ENCODE measurements at regions not wholly inside any gene's neighbourhood (a gene's known extent, or its start where the extent isn't known, plus 50 kb on each side); places are given as distances from the start of the nearest gene placed in this dataset.

DNA sequence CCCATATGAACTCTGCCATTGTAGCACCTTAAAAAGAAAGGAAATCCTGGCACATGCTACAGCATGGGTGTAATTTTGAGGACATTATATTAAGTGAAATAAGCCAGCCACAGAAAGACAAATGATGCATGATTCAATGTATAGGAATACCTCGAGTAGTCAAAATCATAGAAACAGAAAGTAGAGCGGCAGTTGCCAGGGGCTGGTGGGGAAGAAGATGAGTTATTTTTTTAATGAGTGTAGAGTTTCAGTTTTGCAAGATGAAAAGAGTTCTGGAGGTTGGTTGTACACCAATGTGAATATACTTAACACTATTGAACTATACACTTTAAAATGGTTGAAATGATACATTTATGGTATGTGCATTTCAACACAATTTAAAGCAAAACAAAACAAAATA is 133.0 kb downstream of the ZDHHC21 start:
- DNase-seq = no peak

DNA sequence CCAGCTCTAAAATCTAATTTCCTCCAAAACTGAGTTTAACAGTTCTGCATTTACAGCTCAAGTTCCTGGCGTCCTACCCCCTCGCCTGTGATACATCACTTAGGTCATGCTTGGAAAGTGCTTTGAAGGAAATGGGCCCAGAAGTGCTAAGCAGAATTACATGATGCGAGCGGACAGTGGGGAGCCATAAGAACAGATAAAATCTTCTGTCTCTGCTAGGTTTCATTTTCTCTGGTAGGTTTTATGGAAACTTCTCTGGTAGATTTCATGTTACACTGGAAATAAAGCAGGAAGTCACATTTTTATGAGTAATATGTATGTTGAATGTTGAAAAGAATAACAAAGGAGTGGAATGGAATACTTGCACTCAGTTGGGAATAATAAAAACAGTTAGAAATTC is 138.3 kb downstream of the ZDHHC21 start:
- DNase-seq = peak; percentile 65

DNA sequence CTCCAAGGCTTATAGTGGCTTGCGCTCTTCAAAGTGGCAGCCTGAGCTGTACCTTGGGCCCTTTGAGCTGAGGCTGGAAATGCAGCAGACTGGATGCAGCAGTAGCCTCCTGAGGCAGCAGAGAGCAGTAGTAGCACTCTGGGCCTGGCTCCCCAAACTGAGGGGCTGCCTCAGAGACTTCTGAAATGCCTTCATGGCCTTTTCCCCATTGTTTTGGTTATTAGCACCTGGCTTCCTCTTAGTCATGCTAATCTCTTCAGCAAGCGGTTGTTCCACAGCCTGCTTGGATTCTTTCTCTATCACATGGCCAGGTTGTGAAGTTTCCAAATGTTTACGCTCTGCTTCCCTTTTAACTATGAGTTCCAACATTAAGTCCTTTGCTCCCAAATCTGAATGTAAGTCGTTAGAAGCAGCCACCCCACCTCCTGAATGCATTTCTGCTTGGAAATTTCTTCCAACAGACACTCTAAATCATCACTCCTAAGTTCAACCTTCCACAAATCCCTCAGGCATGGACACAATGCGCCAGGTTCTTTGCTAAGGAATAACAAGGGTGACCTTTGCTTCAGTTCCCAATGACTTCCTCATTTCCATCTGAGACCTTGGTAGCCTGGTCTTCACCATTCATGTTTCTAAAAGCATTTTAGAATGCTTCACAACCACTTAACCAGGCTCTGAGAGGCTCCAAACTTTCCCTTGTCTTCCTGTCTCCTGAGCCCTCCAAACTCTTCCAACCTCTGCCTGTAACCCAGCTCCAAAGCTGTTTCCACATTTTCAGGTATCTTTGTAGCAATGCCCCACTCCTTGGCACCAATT is 145.8 kb downstream of the ZDHHC21 start:
- DNase-seq = no peak

GRCh38 chr9:14546693-14547092 is 146.5 kb downstream of the ZDHHC21 start:
- DNase-seq = no peak

DNA sequence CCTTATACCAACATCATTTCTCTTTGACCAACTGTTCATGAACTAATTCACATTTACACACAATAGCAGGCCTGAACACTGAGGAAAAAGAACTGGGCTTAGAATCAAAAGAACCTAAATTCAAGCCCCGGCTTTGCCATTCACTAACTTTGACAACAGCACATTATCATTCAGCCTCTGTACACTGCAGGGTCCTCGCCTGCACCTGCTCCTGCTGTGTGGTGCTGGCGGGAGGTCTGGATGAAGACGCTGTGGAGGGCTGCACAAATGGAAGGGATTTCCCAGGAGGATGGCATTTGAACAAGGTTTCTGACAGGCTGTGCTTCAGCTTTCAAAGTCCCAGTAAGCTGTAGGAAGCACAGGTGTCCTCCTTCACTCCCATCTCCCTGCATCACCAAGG is 151.2 kb downstream of the ZDHHC21 start:
- no peak for DNase-seq

DNA sequence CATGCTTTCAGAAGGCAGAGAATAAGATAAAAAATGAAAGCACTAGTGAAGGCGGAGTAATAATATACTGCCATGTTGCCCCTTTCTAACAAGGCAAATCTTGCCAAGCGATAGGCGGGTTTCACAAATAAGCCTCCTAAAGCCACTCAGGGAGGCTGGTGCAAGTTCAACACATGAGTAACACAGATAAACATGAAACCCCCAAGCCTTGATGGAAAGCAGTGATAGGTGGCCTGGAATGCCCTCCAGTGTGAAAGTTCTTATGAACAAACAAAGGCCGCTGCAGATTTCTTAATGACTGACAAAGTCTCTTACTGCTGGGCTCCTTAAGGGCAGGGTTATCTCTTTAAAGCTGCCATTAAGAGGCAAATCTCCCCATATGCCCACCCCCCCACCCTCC is 154.7 kb downstream of the ZDHHC21 start:
- no peak for DNase-seq

GRCh38 chr9:14535161-14535955 is 157.9 kb downstream of the ZDHHC21 start:
- DNase-seq = no peak

DNA sequence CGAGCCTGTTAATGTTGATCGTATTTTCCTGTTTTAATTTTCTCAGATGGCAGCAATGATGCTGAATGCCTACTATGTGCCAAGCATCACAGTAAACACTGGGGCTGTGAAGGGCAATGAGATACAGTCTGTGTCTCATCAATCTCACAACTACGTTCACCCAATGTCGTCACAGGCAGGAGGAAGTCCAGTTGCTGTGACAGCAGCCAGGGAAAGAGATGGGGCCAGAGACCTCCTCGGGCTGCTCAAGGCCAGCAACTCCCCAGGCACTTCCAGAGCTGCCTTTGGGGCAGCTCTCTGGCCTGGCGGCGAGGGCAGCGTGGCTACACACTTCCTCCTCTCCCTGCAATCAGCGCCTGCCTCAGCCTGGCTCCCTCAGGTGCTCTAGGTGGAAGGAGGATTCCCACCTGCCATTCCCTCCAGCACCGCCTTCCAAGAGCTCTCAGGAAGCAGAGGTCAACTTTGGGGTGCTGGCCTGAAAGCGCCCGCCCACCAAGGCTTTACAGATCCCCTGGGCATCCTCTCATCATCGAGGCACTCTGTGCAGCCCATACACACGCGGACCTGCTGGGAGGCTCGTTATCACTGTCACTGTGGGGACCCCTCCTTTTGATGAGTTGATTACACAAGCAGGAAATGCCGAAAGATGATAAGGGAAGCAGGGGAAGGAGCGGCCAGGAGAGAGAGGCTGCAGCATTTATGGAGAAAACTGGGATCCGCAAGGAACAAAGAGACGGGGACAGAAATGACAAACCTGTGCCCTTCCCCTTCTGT is 159.2 kb downstream of the ZDHHC21 start:
- no peak for DNase-seq

DNA sequence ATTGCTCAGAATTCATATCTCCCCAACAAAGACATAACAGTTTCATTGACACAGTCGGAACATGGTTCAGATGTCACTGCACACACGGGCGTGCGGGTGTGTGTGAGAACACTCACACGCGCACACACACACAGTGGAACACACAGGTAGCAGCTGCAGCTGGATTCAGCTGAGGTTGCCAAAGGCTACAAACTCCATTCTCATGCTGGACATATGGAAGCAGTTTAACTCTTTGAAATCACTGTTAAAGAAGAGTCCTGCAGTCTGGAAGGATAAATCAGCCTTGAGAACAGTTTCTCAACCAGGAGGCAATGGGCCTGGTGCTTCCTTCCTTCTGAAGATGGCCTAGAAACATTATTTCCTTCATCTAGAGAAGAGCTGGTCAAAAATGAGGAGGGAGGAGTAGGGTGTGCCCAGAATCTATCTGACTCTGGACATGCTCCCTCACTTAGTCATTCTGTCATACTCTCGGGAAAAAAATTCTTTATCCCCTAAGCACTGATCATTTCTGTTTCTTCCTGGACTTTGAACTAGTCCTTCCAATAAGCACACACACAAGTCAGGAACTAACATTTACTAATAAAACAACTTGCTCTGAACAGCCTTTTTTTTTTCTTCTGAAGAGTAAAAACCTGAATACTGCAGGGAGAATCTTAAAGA is 160.6 kb downstream of the ZDHHC21 start:
- DNase-seq = no peak

- no peak for DNase-seq
These were observed 161.6 kb downstream of the ZDHHC21 start for GRCh38 chr9:14531341-14532269.

GRCh38 chr9:14530841-14531240 is 162.4 kb downstream of the ZDHHC21 start:
- no peak for DNase-seq

DNA sequence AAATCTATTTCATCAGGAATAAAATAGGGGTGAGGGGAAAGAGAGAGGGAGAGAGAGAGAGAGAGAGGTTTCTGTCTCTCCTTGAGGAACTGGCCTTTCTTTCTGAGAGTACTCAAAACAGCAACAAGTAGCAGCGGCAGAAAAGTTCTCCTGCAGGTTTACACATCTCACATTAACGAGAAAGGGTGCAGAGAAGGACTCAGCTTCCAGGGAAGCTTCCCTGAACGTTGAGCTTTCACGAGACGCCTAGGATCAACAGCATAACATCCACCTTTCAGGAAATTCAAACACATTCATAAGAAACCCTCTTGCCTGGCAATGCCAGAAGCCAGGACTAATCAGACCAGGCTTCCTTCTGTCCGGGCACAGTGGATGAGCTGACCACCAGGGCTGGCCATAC is 162.9 kb downstream of the ZDHHC21 start:
- no peak for DNase-seq

DNA sequence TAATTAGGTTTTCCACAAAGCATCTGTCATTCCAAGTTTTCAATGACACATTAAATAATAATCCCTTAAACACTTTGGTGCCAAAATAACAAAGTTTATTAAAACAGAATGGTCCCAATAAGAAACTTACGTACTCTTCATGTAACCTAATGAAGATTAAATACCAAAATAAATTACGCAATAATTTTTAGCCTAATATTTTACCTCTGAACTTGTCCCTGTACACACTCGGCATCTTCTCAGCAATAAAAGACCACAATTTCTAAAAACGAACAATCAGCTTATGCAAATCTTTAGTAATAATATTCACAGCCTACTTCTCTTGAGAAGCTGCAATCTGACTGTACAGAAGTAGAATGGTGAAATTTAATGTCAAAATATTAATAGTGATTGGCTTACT is 163.6 kb downstream of the ZDHHC21 start:
- no peak for DNase-seq

GRCh38 chr9:14529054-14529453 is 164.2 kb downstream of the ZDHHC21 start:
- DNase-seq = no peak

DNA sequence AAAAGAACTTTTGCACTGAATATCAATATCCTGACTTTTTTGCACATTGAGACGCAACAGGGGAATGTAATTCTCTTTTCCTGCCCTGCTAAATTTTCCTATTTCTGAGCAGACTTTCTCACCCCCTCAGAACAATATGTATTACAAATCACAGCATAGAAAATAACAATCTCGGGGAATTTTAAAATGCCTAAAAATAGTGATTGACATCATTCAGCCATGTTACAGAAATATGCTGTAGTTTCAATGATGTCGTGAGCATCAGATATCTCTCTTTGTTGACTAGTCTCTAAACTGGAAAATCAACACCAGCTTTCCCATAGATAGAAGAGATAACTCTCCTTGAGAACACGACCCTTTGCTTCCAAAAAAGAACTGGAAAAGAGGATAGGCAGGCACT is 166.7 kb downstream of the ZDHHC21 start:
- DNase-seq = no peak

DNA sequence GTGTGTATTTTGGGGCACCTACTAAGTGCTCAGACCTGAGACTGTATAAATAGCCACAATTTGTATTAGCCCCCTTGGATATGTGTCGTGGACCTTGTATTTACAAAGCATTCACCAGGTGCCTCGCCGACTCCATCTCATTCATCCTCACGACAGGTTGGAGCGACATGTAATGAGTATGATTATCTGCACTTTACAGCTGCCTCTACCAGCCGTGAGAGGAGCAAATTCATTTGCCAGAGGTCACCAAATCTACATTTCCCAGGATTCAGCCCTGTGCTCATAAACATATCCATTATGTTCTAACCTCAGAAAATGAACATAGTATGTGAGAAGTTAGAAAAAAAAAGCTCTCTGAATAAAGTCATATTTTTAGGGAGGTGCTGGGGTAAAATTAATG is 167.4 kb downstream of the ZDHHC21 start:
- no peak for DNase-seq

DNA sequence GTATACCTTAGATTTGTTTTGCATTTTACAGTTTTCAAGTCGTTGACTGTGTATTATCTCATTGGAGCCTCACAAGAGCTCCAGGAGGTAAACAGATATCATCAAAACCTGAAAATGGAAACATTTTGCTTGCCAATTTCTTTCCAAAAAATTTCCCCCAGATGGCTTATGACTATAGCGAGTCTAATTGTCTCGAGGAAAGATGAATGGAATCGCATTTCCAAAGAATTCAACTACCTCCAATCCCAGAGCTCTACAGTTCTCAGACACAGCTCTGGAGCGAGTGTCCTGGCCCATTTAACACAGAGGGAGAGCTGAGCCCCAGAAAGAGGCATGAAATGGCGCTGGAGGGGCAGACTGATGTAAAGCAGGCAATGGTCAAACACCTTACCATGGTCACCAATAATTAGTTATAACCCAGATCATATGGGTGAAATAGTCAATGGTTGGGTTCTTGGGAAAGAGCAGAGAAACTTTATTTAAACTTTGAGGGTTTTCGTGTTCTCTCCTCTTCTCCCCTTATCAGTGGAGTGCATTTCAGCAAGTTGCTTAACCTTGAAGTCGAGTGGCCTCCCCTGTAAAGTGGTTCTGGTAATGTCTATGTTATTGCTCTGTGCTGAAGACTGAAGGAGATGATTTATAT is 168.2 kb downstream of the ZDHHC21 start:
- DNase-seq = no peak

GRCh38 chr9:14523545-14523944 is 169.7 kb downstream of the ZDHHC21 start:
- no peak for DNase-seq

DNA sequence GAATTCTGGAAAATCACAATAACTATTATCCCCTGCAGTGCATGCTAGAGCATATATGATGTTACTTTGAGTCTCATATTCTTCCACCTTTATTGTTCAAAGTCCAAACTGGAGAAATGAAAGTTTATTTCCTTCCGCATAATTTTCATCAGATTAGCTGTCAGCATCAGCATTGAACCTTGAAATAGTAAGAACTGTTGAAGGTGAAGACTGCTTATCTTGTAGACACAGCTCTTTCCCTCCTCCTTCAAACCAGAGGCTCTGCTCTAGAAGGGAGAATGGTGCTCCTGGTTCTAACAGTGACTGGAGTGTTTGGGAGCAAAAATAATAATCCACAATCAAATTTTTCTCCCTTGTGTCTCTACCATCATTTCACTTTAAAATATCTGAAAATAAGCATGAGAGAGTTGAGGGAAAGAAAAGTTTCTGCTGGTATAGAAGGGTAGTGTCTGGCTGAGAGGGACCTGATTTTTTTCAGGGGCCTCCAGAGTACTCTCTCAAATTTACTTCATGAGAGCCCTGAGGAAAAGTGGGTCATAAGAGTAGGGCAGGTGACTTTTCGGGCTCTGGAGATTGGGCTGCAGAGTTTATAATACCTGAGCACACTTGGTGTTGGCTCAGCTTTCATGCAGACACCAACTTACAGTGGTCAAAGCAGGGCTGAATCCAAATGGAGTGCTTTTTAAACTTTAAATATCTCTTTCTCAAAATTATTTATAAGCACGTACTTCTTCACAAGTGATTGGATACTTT is 170.4 kb downstream of the ZDHHC21 start:
- no peak for DNase-seq

GRCh38 chr9:14520341-14520740 is 172.9 kb downstream of the ZDHHC21 start:
- no peak for DNase-seq

Data from right forelimb (tissue), 1 donor.